ENCODE measurements at regions not wholly inside any gene's neighbourhood (a gene's known extent, or its start where the extent isn't known, plus 50 kb on each side); places are given as distances from the start of the nearest gene placed in this dataset.

GRCh38 chr5:114311281-114311680 is 50.6 kb upstream of the KCNN2 start:
- H3K9me3 ChIP-seq (ENCODE audit: low read length): no peaks in the 10 kb centered on the region
- H3K9ac ChIP-seq (ENCODE audit: low read length): no peak overlapping the region
- no peaks in the 10 kb centered on the region for H3K4me1 ChIP-seq (ENCODE audit: insufficient read depth, low read length)
- H3K27me3 ChIP-seq (ENCODE audit: control insufficient read depth in 1 of 2, insufficient read depth in 2 of 2, low read length in 2 of 2): no peaks in the 10 kb centered on the region
- no peaks in the 10 kb centered on the region for H3K36me3 ChIP-seq (ENCODE audit: insufficient read depth, low read length)
- no peak overlapping the region for H3K4me3 ChIP-seq (ENCODE audit: low read depth in 1 of 2, low read length in 2 of 2)
- no peak overlapping the region for H3K27ac ChIP-seq (ENCODE audit: low read depth, low read length)

- H3K27ac ChIP-seq (ENCODE audit: low read depth, low read length): no peak overlapping the region
- no peaks in the 10 kb centered on the region for H3K9me3 ChIP-seq (ENCODE audit: low read length)
- H3K27me3 ChIP-seq (ENCODE audit: control insufficient read depth in 1 of 2, insufficient read depth in 2 of 2, low read length in 2 of 2): no peaks in the 10 kb centered on the region
- no peak overlapping the region for H3K9ac ChIP-seq (ENCODE audit: low read length)
- no peaks in the 10 kb centered on the region for H3K4me1 ChIP-seq (ENCODE audit: insufficient read depth, low read length)
- H3K4me3 ChIP-seq (ENCODE audit: low read depth in 1 of 2, low read length in 2 of 2): no peak overlapping the region
- no peaks in the 10 kb centered on the region for H3K36me3 ChIP-seq (ENCODE audit: insufficient read depth, low read length)
Measured at GRCh38 chr5:114311968-114312367, 49.9 kb upstream of the KCNN2 start.
